Testis (tissue), 2 donors: ENCODE measurements at regions not wholly inside any gene's neighbourhood (a gene's known extent, or its start where the extent isn't known, plus 50 kb on each side); places are given as distances from the start of the nearest gene placed in this dataset.

Source experiments
- POLR2A ChIP-seq: fragments of 450-650 bp; IDR thresholded peaks from one replicate; pipeline ENCODE4 v1.6.1; 2017; ENCODE audit warnings: antibody characterized with exemption, mild to moderate bottlenecking, moderate library complexity
- TF ChIP-seq, protein P1 (sequence below), 3 experiments: fragments of 450-650 bp in 2 of 3; fragments of 200-600 bp in 1 of 3; sonication (generic) in 1 of 3; IDR thresholded peaks; one replicate each; pipeline ENCODE4 v1.5.1; 2016 to 2019; ENCODE audit warnings: antibody characterized with exemption in 3 of 3, mild to moderate bottlenecking in 2 of 3, moderate library complexity in 1 of 3

DNA sequence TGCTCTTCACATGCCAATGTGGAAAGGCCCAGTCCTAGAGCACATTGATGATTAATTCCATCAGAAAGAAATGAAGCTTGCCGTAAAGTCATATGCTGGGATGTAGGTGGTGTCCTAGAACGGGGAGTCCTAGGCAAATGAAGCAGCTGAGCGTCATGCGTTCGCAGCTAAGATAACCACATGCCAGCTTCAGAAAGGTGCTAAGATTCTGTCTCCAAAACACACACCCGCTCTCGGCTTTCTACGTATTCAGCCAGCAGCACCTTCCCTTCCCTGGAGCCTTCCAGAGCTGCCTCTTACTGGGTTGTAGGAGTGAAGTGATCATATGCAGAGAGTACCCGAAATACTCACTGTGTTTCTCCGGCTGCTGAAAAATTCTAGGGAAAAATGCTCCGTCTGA is 421.6 kb upstream of the ID2 start:
- TF ChIP-seq, protein P1, sequence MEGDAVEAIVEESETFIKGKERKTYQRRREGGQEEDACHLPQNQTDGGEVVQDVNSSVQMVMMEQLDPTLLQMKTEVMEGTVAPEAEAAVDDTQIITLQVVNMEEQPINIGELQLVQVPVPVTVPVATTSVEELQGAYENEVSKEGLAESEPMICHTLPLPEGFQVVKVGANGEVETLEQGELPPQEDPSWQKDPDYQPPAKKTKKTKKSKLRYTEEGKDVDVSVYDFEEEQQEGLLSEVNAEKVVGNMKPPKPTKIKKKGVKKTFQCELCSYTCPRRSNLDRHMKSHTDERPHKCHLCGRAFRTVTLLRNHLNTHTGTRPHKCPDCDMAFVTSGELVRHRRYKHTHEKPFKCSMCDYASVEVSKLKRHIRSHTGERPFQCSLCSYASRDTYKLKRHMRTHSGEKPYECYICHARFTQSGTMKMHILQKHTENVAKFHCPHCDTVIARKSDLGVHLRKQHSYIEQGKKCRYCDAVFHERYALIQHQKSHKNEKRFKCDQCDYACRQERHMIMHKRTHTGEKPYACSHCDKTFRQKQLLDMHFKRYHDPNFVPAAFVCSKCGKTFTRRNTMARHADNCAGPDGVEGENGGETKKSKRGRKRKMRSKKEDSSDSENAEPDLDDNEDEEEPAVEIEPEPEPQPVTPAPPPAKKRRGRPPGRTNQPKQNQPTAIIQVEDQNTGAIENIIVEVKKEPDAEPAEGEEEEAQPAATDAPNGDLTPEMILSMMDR (IDR thresholded peaks at IDR 0.05), result no peak
- TF ChIP-seq POLR2A, result no peak
